RPMI7951 (cell line): ENCODE measurements at regions not wholly inside any gene's neighbourhood (a gene's known extent, or its start where the extent isn't known, plus 50 kb on each side); places are given as distances from the start of the nearest gene placed in this dataset.
A peak's percentile ranks its signal among the peaks of the same experiment; 100 is the strongest.

Experiments used
- DNase-seq: peaks from one replicate; pipeline ENCODE4 v3.0.0-alpha.2; 2012; ENCODE audit warnings: low read depth

DNA sequence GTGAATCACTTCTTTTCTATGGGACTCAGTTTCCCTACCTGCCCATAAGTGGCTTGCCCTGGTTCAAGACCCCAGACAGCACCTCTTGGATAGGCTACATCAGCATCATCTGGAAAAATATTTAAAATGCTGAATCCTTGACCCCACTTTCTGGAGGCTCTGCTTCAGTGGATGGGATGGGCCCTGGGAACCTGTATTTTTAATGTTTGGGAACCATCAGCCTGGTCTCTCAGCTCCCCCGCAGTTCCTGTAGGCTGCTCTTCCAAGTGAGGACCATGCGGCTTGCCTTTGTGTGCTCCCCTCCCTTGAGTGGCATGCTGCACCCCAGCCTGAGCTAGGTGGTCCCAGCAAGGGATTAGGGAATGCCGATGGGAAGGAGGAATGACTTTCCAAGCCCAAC, 68.3 kb upstream of the CRHR1 start:
- no peak for DNase-seq

DNA sequence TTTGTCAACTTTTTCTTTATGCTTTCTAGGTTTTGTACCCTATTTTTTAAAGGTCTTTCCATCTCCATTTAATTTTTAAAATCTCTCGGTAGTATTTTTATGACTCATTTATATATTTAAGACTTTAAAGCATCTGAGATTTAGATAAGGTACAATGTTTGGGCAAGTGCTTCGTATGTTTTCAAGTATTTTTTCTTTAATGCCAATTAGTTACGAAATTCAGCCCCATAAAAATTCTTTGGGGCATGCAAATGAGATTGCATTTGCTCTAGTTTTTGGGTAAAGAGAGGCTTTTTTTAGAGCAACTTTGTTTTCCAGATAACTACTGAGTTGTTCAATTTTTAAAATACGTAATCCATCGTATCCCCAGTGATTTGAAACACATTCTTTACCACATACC, 65.3 kb upstream of the CRHR1 start:
- DNase-seq, result no peak

DNA sequence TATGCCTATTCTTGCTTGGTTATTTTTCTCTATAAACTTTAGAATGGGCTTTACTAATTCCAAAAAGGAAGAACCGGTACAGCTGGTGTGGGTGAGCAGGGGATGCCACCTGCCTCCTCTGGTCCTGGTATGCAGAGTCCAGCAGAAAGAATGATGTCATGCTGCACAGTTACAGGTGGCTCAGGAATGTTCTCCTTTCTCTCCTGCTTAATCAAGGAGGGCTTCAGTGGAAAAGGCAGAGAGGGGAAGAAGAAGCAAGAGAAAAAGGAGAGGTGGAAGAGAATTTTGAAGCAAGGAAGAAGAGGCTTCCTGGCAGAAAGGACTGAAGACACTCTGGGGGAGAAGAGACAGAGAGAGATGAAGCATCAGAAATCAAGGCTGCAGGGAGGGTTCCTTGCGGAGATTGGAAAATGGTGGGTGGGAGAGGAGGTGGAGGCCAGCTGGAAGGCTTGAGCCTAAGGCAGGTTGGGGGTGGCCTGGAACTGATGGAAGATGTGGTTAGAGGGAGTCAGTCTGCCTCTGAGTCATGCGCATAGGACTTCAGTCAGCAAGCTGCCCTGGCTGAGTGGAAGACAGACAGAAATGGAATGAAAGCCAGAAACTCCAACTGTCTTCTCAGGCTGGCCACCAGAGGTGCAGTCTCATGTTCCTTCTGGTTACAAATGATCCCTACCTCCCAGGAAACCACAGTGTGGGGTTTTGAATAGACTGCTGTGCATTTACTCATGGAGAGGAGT, 64.6 kb upstream of the CRHR1 start:
- DNase-seq, result peak; percentile 78

DNA sequence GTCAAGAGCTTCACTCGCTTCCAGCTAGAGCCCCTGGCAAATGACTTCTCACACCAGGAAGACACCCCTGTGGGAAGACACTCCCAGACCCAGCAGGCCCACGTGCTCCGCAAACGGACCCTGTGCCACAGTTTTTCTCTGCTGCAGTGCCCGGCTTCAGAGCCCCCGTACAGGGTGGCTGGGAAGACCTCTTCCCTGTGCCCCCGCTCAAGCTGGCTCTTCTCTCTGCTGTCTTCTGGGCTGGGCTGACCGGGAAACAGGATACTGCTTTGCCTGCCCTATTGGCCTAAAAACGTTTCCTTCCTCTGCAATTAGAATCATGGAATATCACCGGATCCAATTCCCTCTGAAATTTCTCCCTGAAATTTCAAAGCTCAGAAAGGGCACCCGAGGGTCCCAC, 63.7 kb upstream of the CRHR1 start:
- no peak for DNase-seq

DNA sequence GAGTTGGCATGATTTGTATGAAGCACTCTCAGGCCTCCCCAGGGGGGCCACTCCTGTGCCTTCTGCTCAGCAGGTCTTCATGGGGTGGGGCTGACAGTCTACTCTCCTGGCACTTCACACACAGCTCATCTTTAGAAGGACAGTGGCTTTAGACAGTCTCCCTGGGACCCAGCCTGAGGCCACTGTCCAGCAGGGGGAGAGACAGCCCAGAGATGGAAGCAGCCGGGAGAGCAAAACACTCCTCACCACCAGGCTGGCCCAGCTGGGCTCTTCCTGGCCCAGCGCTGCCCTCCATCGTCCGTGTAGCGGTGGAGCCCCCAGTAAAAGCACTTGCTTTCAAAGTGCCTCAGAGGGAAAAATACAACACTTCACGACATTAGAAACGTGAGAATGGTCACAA, 62.0 kb upstream of the CRHR1 start:
- DNase-seq, result peak; percentile 25

DNA sequence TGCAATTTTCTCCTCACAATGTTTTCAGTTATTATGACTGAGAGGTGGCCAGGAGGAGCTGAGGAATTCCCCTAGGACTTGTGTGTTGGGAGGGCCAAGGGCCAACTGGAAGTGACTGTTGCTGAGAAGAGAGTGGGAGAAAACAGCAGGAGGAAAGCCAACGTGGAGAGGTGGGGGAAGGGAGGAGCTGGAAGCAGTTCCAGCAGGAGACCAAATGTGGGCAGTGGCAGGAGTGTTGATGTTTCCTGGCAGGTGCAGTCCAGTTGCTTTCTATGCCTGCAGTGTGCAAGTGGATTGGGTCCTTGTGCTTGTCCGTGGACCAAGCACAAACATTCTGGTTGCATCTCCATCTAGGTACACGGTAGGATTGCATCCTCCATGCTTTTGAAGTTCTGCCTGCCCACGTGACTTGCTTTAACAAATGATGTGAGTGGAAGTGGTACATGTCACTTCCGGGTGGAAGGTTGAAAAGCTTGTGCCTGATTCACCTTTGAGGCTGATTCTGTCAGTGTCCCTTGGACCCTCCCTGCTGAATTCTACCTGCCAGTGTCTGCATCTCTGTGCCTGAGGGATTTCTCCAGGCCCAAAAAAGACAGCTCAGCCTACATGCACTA, 54.7 kb upstream of the CRHR1 start:
- DNase-seq, result no peak

DNA sequence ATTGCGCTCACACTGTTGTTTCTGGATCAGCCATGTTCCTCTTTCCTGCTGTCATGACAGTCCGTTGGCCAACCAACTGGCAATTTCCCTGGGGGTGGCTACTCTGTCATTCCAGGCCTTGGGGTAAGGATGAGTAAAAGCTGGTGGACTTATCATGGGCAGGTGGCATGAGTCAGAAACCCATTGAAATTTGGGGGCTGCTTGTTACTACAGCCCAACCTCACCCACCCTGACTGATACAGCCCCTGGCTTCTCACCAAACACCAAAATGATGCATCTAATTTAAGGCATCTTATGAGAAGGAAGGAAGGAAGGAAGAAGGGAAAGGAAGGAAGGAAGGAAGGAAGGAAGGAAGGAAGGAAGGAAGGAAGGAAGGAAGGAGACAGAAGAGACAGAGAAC, 53.9 kb upstream of the CRHR1 start:
- DNase-seq, result no peak

DNA sequence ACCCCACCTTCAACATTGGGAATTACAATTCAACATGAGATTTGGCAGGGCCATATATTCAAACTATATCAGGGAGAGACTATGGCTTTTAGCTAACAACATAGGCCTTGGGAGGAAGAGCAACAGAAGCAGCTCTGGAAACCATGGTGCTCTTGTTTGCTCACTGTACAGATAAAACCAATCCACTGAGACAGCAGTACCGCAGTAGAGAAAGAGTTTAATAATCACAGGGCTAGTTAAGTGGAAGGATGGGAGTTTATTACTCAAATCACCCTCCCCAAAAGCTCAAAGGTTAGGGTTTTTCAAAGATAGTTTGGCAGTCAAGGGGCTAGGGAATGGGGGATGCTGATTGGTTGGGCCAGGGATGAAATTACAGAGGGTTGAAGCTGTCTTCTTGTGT, 52.7 kb upstream of the CRHR1 start:
- DNase-seq, result no peak

DNA sequence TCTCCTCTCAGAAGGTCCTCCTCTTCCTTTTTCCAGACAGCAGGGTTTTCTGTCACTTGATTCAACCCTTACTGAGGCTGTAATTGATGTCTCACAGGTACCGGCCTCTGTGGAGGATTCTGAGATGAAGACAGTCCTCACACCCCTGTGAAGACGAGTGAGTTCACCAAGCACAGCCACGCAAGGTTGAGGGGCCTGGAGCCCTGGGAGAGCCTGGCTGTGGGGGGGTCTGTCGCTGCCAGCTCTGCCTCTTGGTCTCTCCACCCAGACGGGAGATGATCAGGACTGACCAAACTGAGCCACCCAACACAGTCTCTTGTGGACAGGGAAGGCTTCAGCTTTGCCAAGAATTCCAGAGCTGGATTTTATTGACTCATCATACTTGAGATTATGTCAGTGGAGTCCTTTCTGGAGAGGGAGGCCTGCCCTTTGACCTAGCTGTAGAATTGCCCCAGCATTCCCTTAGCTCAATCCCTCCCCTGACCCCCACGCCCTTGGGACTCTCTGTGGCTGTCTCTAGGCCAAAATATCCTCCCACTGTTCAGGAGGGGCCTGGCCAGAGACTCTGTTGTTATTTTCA, 51.1 kb upstream of the CRHR1 start:
- no peak for DNase-seq

DNA sequence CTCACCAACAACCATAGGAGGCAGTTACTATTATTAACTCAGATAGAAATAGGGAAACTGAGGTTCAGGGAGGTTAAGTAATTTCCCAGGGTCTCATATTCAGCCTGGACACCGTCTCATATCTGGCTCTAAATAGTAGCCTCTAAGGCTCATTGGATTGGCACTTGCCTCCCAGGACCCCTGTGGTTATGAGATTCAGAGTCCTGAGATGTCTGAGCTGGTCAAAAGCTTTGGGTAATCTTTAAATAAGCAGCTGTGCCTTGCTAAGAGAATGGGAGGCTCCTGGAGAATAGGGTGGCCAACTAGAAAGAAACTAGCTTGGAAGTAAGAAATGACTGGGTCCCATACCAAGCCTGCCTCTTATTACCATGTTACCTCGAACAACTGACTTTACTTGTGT, 50.3 kb upstream of the CRHR1 start:
- no peak for DNase-seq
